A549 (cell line): ENCODE measurements at regions not wholly inside any gene's neighbourhood (a gene's known extent, or its start where the extent isn't known, plus 50 kb on each side); places are given as distances from the start of the nearest gene placed in this dataset.

ENCODE experiments used
- ATAC-seq, 2 experiments: fragments of 200-7000 bp in 1 of 2; fragments of >200 bp in 1 of 2; cut with Nextera tagmentation in 1 of 2; cut with Tn5 transposase in 1 of 2; 3 replicates each; pipeline versions ENCODE4 v1.8.0 to v1.9.1; 2018 to 2020; ENCODE audit warnings: mild to moderate bottlenecking in 1 of 2, moderate library complexity in 1 of 2
- CTCF ChIA-PET: fragments of 300-600 bp; sonication (Branson Sonifier 250); formaldehyde crosslinking; extraction: SDS; loops from one replicate; lab custom pipeline; 2021; ENCODE audit warnings: antibody characterized with exemption, inconsistent platforms; lab: Yijun Ruan, JAX
- POLR2A ChIA-PET: fragments of 350-600 bp; formaldehyde crosslinking; extraction: SDS; loops from one replicate; lab custom pipeline; 2021; ENCODE audit warnings: antibody characterized with exemption, inconsistent platforms; lab: Yijun Ruan, JAX
- DNase-seq, 2 experiments: peaks; one replicate each; pipeline versions ENCODE4 v3.0.0 to v3.0.0-alpha.2; 2011 to 2016; ENCODE audit warnings: low read depth in 1 of 2, low spot score in 1 of 2
- FAIRE-seq: peaks from 2 replicates; lab custom pipeline; 2011; peaks lifted over from hg19 to GRCh38; lab: Jason Lieb, UNC
- H3K27ac ChIP-seq, 2 experiments: fragments of >200 bp; sonication (Bioruptor Twin); formaldehyde crosslinking; 3 replicates each; pipeline ENCODE4 v1.5.1; 2016 to 2017
- H3K4me1 ChIP-seq: fragments of >200 bp; sonication (Bioruptor Twin); formaldehyde crosslinking; 3 replicates; pipeline ENCODE4 v1.6.1; 2016
- H3K4me2 ChIP-seq: fragments of >200 bp; sonication (Bioruptor Twin); formaldehyde crosslinking; 3 replicates; pipeline ENCODE4 v1.6.1; 2016
- H3K4me3 ChIP-seq: fragments of >200 bp; sonication (Bioruptor Twin); formaldehyde crosslinking; 3 replicates; pipeline ENCODE4 v1.5.1; 2016
- H3K9me3 ChIP-seq: fragments of >200 bp; sonication (Bioruptor Twin); formaldehyde crosslinking; 3 replicates; pipeline ENCODE4 v1.6.1; 2016
- ATOH8 ChIP-seq: fragments of 250-450 bp; sonication (Bioruptor Pico); IDR thresholded peaks from 2 replicates; pipeline ENCODE4 v1.5.0; 2020; ENCODE audit warnings: low read depth, mild to moderate bottlenecking, moderate library complexity
- BCL3 ChIP-seq: fragments of >200 bp; sonication (Bioruptor Twin); formaldehyde crosslinking; IDR thresholded peaks from 3 replicates; pipeline ENCODE4 v1.6.1; 2016
- CEBPB ChIP-seq, 2 experiments: fragments of >200 bp in 1 of 2; sonication (Bioruptor Twin) in 1 of 2; formaldehyde crosslinking in 1 of 2; IDR thresholded peaks; 2 replicates each; pipeline ENCODE4 v1.6.1; 2012 to 2016
- CTCF ChIP-seq: fragments of >200 bp; sonication (Bioruptor Twin); formaldehyde crosslinking; IDR thresholded peaks from 3 replicates; pipeline ENCODE4 v1.5.1; 2016
- EHMT2 ChIP-seq: fragments of 200-600 bp; sonication (generic); IDR thresholded peaks from 2 replicates; pipeline ENCODE4 v1.6.1; 2016; ENCODE audit warnings: antibody characterized with exemption, low read depth, mild to moderate bottlenecking, moderate library complexity
- GATA3 ChIP-seq: IDR thresholded peaks from 2 replicates; pipeline ENCODE4 v1.6.1; 2012; ENCODE audit warnings: borderline replicate concordance
- HDAC2 ChIP-seq: fragments of 200-600 bp; sonication (generic); IDR thresholded peaks from 2 replicates; pipeline ENCODE4 v1.6.1; 2016
- HES2 ChIP-seq: fragments of >200 bp; sonication (Bioruptor Twin); formaldehyde crosslinking; IDR thresholded peaks from 2 replicates; pipeline ENCODE4 v1.6.1; 2016
- HOXA7 ChIP-seq: fragments of 250-450 bp; sonication (Bioruptor Pico); IDR thresholded peaks from 2 replicates; pipeline ENCODE4 v1.5.0; 2020; ENCODE audit warnings: mild to moderate bottlenecking, moderate library complexity
- HOXB13 ChIP-seq: fragments of 250-450 bp; sonication (Bioruptor Pico); IDR thresholded peaks from 2 replicates; pipeline ENCODE4 v1.5.0; 2020; ENCODE audit warnings: low read depth, mild to moderate bottlenecking, moderate library complexity
- HOXB5 ChIP-seq: fragments of 250-450 bp; sonication (Bioruptor Pico); IDR thresholded peaks from 2 replicates; pipeline ENCODE4 v1.5.0; 2020; ENCODE audit warnings: mild to moderate bottlenecking, moderate library complexity
- JUN ChIP-seq, 2 experiments: fragments of >200 bp; sonication (Bioruptor Twin); formaldehyde crosslinking; IDR thresholded peaks; 2 replicates in 1 of 2; 3 replicates in 1 of 2; pipeline ENCODE4 v1.6.1; 2016 to 2017
- KDM5A ChIP-seq: fragments of 200-600 bp; sonication (generic); IDR thresholded peaks from 2 replicates; pipeline ENCODE4 v1.6.1; 2016; ENCODE audit warnings: antibody characterized with exemption, mild to moderate bottlenecking
- MAX ChIP-seq: IDR thresholded peaks from 2 replicates; pipeline ENCODE4 v1.6.1; 2012
- MAZ ChIP-seq: fragments of 150-350 bp; IDR thresholded peaks from 2 replicates; pipeline ENCODE4 v1.6.1; 2014; ENCODE audit warnings: antibody characterized with exemption, low read depth, low read length, borderline replicate concordance
- MYC ChIP-seq: IDR thresholded peaks from 2 replicates; pipeline ENCODE4 v1.6.1; 2012; ENCODE audit warnings: mild to moderate bottlenecking, inconsistent platforms, low read length, improper control_type of control experiment, borderline replicate concordance
- NFE2L2 ChIP-seq: fragments of 150-350 bp; conservative IDR thresholded peaks from 2 replicates; pipeline ENCODE4 v1.6.1; 2014; ENCODE audit warnings: low read length
- NPAS2 ChIP-seq: fragments of 250-450 bp; sonication (Bioruptor Pico); IDR thresholded peaks from 2 replicates; pipeline ENCODE4 v1.8.0; 2022; ENCODE audit warnings: mild to moderate bottlenecking, moderate library complexity, borderline replicate concordance
- PHF8 ChIP-seq: fragments of 200-600 bp; sonication (generic); IDR thresholded peaks from 2 replicates; pipeline ENCODE4 v1.6.1; 2016; ENCODE audit warnings: low read depth, mild to moderate bottlenecking, antibody characterized with exemption, moderate library complexity, borderline replicate concordance
- RARB ChIP-seq: fragments of 250-450 bp; sonication (Bioruptor Pico); IDR thresholded peaks from 2 replicates; pipeline ENCODE4 v1.8.0; 2021; ENCODE audit warnings: mild to moderate bottlenecking, moderate library complexity
- RCOR1 ChIP-seq: fragments of 150-350 bp; IDR thresholded peaks from 2 replicates; pipeline ENCODE4 v1.6.1; 2014; ENCODE audit warnings: antibody characterized with exemption, low read length, low read depth
- SMC3 ChIP-seq: fragments of >200 bp; sonication (Bioruptor Twin); formaldehyde crosslinking; IDR thresholded peaks from 3 replicates; pipeline ENCODE4 v1.6.1; 2018; ENCODE audit warnings: inconsistent platforms
- TFCP2L1 ChIP-seq: fragments of 250-450 bp; sonication (Bioruptor Pico); IDR thresholded peaks from 2 replicates; pipeline ENCODE4 v1.5.0; 2021; ENCODE audit warnings: mild to moderate bottlenecking
- ZC3H11A ChIP-seq: fragments of 450-650 bp; IDR thresholded peaks from 2 replicates; pipeline ENCODE4 v1.6.1; 2014; ENCODE audit warnings: antibody characterized with exemption, mild to moderate bottlenecking
- ZNF302 ChIP-seq: fragments of 250-450 bp; sonication (Bioruptor Pico); IDR thresholded peaks from 2 replicates; pipeline ENCODE4 v1.9.0; 2021; ENCODE audit warnings: inconsistent platforms, mild to moderate bottlenecking, moderate library complexity
- WGBS: methylation state at CpG from one replicate; pipeline ENCODE4 v1.1.6; 2017; ENCODE audit errors: missing lambda C conversion rate; 5-methylcytosine and 5-hydroxymethylcytosine counted together
- TF ChIP-seq, protein P1 (sequence below): fragments of 200-600 bp; sonication (generic); IDR thresholded peaks from 2 replicates; pipeline ENCODE4 v1.6.1; 2016; ENCODE audit warnings: antibody characterized with exemption, mild to moderate bottlenecking, moderate library complexity

DNA sequence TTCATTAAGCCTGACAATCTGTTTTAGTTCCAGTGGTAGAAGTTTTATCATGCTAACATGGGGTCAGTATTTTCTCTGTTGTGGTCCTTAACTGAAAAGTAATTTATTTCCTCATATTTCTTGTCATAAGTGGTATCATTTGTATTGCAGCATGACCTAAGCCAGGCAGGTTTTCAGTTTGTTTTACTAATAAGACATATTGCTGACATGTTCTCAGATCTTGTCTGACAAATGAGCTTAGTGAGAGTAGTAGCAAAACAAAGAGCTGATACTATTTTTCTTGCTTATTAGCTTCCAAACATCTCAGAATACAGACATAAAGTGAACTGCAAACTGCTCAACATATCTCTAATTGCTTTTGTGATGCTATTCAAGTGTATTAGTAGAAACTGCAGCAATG is 293.6 kb downstream of the DSEL start:
- no peak for ATAC-seq
- CTCF ChIA-PET, result no interaction called here
- no peak for DNase-seq
- Histone ChIP-seq H3K4me2 (no peak overlapping the region), H3K4me1 (no peaks in the 10 kb centered on the region), H3K27ac (no peak overlapping the region), H3K4me3 (no peak overlapping the region), H3K9me3 (no peaks in the 10 kb centered on the region)
- TF ChIP-seq HOXA7 (no peak), NPAS2 (no peak), RCOR1 (no peak), MAZ (no peak), SMC3 (no peak), HES2 (no peak), CTCF (no peak)
- POLR2A ChIA-PET, result no interaction called here
- no peak for FAIRE-seq

GRCh38 chr18:67219821-67220220 is 296.7 kb downstream of the DSEL start:
- TF ChIP-seq HOXA7, result no peak
- TF ChIP-seq BCL3, result no peak
- TF ChIP-seq KDM5A, result no peak
- TF ChIP-seq GATA3, result no peak
- no peak for TF ChIP-seq NFE2L2
- TF ChIP-seq PHF8, result no peak
- TF ChIP-seq NPAS2, result no peak
- no peak for TF ChIP-seq ZNF302 (CRISPR knock-in tag)
- no peak for TF ChIP-seq HDAC2
- TF ChIP-seq HOXB5 (CRISPR knock-in tag), result no peak
- no peak for TF ChIP-seq RARB
- TF ChIP-seq MAZ, result no peak
- TF ChIP-seq, protein P1, sequence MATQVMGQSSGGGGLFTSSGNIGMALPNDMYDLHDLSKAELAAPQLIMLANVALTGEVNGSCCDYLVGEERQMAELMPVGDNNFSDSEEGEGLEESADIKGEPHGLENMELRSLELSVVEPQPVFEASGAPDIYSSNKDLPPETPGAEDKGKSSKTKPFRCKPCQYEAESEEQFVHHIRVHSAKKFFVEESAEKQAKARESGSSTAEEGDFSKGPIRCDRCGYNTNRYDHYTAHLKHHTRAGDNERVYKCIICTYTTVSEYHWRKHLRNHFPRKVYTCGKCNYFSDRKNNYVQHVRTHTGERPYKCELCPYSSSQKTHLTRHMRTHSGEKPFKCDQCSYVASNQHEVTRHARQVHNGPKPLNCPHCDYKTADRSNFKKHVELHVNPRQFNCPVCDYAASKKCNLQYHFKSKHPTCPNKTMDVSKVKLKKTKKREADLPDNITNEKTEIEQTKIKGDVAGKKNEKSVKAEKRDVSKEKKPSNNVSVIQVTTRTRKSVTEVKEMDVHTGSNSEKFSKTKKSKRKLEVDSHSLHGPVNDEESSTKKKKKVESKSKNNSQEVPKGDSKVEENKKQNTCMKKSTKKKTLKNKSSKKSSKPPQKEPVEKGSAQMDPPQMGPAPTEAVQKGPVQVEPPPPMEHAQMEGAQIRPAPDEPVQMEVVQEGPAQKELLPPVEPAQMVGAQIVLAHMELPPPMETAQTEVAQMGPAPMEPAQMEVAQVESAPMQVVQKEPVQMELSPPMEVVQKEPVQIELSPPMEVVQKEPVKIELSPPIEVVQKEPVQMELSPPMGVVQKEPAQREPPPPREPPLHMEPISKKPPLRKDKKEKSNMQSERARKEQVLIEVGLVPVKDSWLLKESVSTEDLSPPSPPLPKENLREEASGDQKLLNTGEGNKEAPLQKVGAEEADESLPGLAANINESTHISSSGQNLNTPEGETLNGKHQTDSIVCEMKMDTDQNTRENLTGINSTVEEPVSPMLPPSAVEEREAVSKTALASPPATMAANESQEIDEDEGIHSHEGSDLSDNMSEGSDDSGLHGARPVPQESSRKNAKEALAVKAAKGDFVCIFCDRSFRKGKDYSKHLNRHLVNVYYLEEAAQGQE, result no peak
- no peak for TF ChIP-seq TFCP2L1 (CRISPR knock-in tag)
- TF ChIP-seq ZC3H11A, result no peak
- no peak for FAIRE-seq
- 44% methylated on average over 5 of the region's 5 CpGs for WGBS
- Histone ChIP-seq H3K4me3 (no peak overlapping the region), H3K4me2 (no peak overlapping the region), H3K4me1 (no peaks in the 10 kb centered on the region), H3K9me3 (no peaks in the 10 kb centered on the region), H3K27ac (no peak overlapping the region)
- DNase-seq, result no peak
- POLR2A ChIA-PET, result no interaction called here
- no peak for ATAC-seq
- CTCF ChIA-PET, result no interaction called here

GRCh38 chr18:67218556-67218955 is 298.0 kb downstream of the DSEL start:
- ChIA-PET CTCF (interaction anchor here (1.1 kb wide), 1 partner anchor 1442 kb away, joined by 5 read pairs; no protein-coding TSS in a partner anchor), POLR2A (no interaction called here)
- DNase-seq, result no peak
- WGBS, result 54% methylated on average over 3 of the region's 3 CpGs
- Histone ChIP-seq H3K4me1 (no peaks in the 10 kb centered on the region), H3K9me3 (no peaks in the 10 kb centered on the region), H3K4me2 (no peak overlapping the region), H3K27ac (no peak overlapping the region), H3K4me3 (no peak overlapping the region)
- no peak for ATAC-seq
- no peak for FAIRE-seq
- TF ChIP-seq RCOR1, result no peak
- TF ChIP-seq MAX, result no peak
- no peak for TF ChIP-seq ATOH8 (CRISPR knock-in tag)
- TF ChIP-seq HOXB13 (CRISPR knock-in tag), result no peak
- TF ChIP-seq HOXA7, result no peak
- TF ChIP-seq MYC, result no peak
- no peak for TF ChIP-seq CEBPB (IDR thresholded peaks at IDR 0.05)
- TF ChIP-seq EHMT2, result no peak
- no peak for TF ChIP-seq JUN (IDR thresholded peaks at IDR 0.05)
- TF ChIP-seq HDAC2, result no peak
